ENCODE measurements at regions not wholly inside any gene's neighbourhood (a gene's known extent, or its start where the extent isn't known, plus 50 kb on each side); places are given as distances from the start of the nearest gene placed in this dataset.

DNA sequence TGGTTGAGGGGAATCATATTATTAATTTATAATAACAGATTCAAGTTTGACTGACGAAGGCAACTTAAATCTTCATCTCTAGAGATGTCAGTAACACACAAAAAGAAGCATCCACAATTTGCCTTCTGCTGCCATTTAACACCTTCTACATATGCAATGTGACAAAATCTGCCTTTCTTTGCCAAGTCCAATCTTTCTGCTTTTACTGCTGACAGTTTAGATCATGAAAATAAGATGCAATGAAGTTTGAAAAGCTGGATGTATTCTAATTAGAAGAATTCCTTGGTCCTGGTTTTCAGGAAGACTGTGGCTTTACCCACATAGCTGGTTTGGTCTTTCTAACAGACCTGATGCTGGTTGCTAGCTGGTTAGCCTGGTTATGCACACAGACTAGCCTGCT lies 178.9 kb downstream of the ACER2 start:
- TF ChIP-seq TAF1 (IDR thresholded peaks at IDR 0.05; ENCODE audit: borderline replicate concordance, low read depth, low read length) (no peak), POLR2AphosphoS5 (IDR thresholded peaks at IDR 0.05; ENCODE audit: low read depth, low read length) (no peak)
